GM13977 (cell line): ENCODE measurements at regions not wholly inside any gene's neighbourhood (a gene's known extent, or its start where the extent isn't known, plus 50 kb on each side); places are given as distances from the start of the nearest gene placed in this dataset.

Experiments
- DNase-seq: peaks from one replicate; pipeline ENCODE4 v3.0.0; 2012; ENCODE audit warnings: low spot score
- in situ Hi-C: fragments of 300-500 bp; cut with MboI; formaldehyde crosslinking; loops from one replicate; pipeline ENCODE4 v1.12.0; 2022; ENCODE audit warnings: low sequenced_read_pairs, low pct_unique_long_range_greater_than_20kb, mixed read lengths, inconsistent platforms; ENCODE audit not compliant: unreplicated experiment
- TF ChIP-seq, protein P1 (sequence below): IDR thresholded peaks from 2 replicates; pipeline ENCODE4 v1.5.1; 2012; ENCODE audit warnings: mild to moderate bottlenecking, control low read depth; ENCODE audit not compliant: insufficient read depth; ENCODE audit errors: extremely low read depth, missing control alignments

GRCh38 chr10:75295868-75296441, 60.2 kb upstream of the COMTD1 start:
- no peak for DNase-seq
- in situ Hi-C loops: no loop called here
- TF ChIP-seq, protein P1, sequence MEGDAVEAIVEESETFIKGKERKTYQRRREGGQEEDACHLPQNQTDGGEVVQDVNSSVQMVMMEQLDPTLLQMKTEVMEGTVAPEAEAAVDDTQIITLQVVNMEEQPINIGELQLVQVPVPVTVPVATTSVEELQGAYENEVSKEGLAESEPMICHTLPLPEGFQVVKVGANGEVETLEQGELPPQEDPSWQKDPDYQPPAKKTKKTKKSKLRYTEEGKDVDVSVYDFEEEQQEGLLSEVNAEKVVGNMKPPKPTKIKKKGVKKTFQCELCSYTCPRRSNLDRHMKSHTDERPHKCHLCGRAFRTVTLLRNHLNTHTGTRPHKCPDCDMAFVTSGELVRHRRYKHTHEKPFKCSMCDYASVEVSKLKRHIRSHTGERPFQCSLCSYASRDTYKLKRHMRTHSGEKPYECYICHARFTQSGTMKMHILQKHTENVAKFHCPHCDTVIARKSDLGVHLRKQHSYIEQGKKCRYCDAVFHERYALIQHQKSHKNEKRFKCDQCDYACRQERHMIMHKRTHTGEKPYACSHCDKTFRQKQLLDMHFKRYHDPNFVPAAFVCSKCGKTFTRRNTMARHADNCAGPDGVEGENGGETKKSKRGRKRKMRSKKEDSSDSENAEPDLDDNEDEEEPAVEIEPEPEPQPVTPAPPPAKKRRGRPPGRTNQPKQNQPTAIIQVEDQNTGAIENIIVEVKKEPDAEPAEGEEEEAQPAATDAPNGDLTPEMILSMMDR: no peak

- DNase-seq: peak; percentile 65
- TF ChIP-seq, protein P1: peak; percentile 23
- in situ Hi-C loops: no loop called here
Measured at GRCh38 chr10:75294866-75295701, 59.3 kb upstream of the COMTD1 start.

- in situ Hi-C loops: no loop called here
- DNase-seq: no peak
- TF ChIP-seq, protein P1: no peak
Measured at GRCh38 chr10:75294518-75294865, 58.7 kb upstream of the COMTD1 start.

- TF ChIP-seq, protein P1: no peak
- in situ Hi-C loops: no loop called here
- DNase-seq: no peak
Measured at GRCh38 chr10:75294031-75294437, 58.3 kb upstream of the COMTD1 start.

DNA sequence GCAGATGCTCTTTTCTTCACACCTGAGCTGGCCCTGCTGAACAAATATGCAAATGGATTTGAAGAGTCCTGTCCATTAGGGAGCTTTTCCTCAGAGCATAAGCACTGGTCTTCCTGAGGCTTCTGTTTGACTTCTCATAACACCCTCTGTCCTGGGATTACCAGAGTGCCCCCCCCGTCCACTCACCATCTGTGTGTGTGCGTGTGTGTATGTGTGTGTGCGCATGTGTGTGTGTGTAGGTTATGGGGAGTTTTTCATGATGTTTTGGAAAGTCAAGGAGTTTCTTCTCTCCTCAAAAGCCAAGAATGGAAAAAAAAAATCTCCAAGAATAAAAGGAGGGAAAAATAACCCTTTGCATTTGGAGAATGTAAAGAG, 57.7 kb upstream of the COMTD1 start:
- in situ Hi-C loops: no loop called here
- DNase-seq: no peak
- TF ChIP-seq, protein P1: no peak

DNA sequence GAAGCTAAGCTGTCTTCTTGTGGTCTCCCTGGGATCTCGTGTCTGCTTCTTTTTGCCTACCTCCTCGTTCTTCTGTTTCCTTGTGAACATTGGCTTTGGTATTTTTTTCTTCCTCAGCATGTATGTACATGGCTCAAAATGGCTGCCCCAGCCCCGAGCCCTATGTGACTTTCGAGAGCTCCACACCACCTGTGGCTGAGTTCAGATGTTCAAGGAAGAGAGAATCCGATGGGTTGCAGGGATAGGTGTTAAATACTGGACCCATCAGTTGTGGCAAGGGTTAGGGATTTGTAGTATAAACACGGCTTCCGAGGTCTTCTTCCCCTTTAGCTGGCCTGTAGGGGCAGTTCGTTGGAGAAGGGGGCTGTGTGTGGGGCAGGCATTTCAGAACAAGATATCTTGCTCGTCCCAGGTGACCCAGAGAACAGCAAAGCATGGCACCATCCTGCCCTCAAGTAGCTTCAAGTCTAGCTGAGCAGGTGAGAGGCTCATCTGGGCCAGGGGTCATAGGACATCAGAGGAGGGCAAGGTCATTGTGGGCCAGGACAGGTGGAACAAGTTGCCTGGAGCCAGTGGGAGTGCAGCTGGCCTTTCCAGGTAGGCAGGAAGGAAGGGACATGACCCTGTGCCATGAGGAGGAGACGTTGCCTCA, 57.2 kb upstream of the COMTD1 start:
- TF ChIP-seq, protein P1: no peak
- no peak for DNase-seq
- in situ Hi-C loops: no loop called here
